ENCODE measurements at regions not wholly inside any gene's neighbourhood (a gene's known extent, or its start where the extent isn't known, plus 50 kb on each side); places are given as distances from the start of the nearest gene placed in this dataset.
"Not testable (repeated sequence)": the region's sequence is repeated elsewhere in the genome, so short reads cannot be mapped to it uniquely, and the experiment has no call there.

DNA sequence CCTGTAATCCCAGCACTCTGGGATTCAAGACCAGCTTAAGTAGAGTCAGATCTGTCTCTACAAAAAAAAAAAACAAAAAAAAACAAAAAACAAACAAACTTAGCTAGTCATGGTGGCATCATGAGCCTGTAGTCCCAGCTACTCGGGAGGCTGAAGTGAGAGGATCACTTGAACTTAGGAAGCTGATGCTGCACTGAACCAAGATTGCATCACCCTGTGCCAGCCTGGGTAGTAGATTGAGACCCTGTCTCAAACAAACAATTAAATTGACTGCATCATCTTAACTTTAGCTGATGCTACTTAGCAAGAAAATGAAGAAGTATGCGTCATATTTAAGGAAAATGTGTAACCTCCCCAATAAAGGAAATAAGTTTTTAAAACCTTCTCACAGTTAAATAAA, 136.6 kb upstream of the ATXN7L3B start:
- no peaks in the 10 kb centered on the region for H3K36me3 Mint-ChIP-seq (ENCODE audit: insufficient read depth)
- H3K9me3 Mint-ChIP-seq (ENCODE audit: low read depth): no peaks in the 10 kb centered on the region
- H3K27me3 Mint-ChIP-seq: no peaks in the 10 kb centered on the region
- no peak overlapping the region for H3K27ac Mint-ChIP-seq
- H3K4me3 Mint-ChIP-seq (ENCODE audit: low read depth): no peak overlapping the region
- H3K4me1 Mint-ChIP-seq (ENCODE audit: low read depth): peaks cover 8% of the 10 kb centered on the region
- no peak for DNase-seq (ENCODE audit: low spot score, unreplicated experiment)
- TF ChIP-seq, protein P1, sequence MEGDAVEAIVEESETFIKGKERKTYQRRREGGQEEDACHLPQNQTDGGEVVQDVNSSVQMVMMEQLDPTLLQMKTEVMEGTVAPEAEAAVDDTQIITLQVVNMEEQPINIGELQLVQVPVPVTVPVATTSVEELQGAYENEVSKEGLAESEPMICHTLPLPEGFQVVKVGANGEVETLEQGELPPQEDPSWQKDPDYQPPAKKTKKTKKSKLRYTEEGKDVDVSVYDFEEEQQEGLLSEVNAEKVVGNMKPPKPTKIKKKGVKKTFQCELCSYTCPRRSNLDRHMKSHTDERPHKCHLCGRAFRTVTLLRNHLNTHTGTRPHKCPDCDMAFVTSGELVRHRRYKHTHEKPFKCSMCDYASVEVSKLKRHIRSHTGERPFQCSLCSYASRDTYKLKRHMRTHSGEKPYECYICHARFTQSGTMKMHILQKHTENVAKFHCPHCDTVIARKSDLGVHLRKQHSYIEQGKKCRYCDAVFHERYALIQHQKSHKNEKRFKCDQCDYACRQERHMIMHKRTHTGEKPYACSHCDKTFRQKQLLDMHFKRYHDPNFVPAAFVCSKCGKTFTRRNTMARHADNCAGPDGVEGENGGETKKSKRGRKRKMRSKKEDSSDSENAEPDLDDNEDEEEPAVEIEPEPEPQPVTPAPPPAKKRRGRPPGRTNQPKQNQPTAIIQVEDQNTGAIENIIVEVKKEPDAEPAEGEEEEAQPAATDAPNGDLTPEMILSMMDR (IDR thresholded peaks at IDR 0.05; ENCODE audit: unreplicated experiment): no peak

DNA sequence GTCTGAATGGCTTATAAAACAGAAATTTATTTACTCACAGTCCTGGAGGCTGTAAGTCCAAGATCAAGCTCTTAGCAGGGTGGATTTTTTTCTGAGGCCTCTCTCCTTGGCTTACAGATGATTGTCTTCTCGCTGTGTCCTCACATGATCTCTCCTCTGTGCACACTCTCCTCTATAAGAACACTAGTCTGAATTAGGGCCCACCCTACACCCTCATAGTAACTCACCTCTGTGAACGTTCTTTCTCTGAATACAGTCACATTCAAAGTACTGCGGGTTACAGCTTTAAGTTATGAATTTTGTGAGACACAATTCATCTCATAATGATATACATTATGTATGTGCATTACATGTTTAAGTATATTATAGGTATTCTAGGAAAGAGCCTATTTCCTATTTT, 135.7 kb upstream of the ATXN7L3B start:
- TF ChIP-seq, protein P1 (IDR thresholded peaks at IDR 0.05; ENCODE audit: unreplicated experiment): no peak
- H3K36me3 Mint-ChIP-seq (ENCODE audit: insufficient read depth): no peaks in the 10 kb centered on the region
- no peaks in the 10 kb centered on the region for H3K9me3 Mint-ChIP-seq (ENCODE audit: low read depth)
- no peaks in the 10 kb centered on the region for H3K27me3 Mint-ChIP-seq
- peaks cover 8% of the 10 kb centered on the region for H3K4me1 Mint-ChIP-seq (ENCODE audit: low read depth)
- no peak overlapping the region for H3K4me3 Mint-ChIP-seq (ENCODE audit: low read depth)
- DNase-seq (ENCODE audit: low spot score, unreplicated experiment): no peak
- H3K27ac Mint-ChIP-seq: no peak overlapping the region

DNA sequence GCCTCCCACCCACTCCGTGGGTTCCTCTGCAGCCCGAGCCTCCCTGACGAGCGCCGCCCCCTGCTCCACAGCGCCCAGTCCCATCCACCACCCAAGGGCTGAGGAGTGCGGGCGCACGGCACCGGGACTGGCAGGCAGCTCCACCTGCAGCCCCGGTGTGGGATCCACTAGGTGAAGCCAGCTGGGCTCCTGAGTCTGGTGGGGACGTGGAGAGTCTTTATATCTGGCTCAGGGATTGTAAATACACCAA, 134.5 kb upstream of the ATXN7L3B start:
- H3K4me3 Mint-ChIP-seq (ENCODE audit: low read depth); H3K27me3 Mint-ChIP-seq; DNase-seq (ENCODE audit: low spot score, unreplicated experiment); H3K4me1 Mint-ChIP-seq (ENCODE audit: low read depth); H3K27ac Mint-ChIP-seq; H3K36me3 Mint-ChIP-seq (ENCODE audit: insufficient read depth); H3K9me3 Mint-ChIP-seq (ENCODE audit: low read depth): not testable (repeated sequence)

DNA sequence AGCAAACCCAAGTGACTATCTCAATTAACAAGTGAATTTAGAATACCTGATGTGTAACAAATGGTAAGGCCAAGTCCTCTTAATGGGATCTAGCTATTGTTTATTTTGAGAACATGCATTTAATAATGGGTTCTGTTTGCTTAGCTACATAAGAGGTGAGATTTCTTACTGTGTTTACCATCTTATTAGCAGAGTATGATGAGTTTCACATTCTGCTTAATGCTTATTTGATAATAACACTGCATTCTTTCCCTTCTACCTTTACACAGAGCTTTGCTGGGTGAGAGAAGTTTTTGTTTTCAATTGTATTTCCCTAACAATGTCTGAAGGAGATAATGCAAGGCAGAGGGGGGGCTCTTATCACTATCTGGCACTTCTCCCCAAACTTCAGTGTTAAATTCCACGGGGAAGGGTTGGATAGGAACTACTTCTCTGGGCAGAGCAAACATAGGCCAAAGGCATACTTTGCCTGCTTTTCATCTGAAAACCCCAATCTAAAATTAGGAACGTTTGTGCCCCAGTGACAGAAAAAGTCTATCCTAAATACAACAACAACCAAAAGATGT, 129.0 kb upstream of the ATXN7L3B start:
- H3K4me1 Mint-ChIP-seq (ENCODE audit: low read depth): peaks cover 13% of the 10 kb centered on the region
- TF ChIP-seq, protein P1 (IDR thresholded peaks at IDR 0.05; ENCODE audit: unreplicated experiment): no peak

DNA sequence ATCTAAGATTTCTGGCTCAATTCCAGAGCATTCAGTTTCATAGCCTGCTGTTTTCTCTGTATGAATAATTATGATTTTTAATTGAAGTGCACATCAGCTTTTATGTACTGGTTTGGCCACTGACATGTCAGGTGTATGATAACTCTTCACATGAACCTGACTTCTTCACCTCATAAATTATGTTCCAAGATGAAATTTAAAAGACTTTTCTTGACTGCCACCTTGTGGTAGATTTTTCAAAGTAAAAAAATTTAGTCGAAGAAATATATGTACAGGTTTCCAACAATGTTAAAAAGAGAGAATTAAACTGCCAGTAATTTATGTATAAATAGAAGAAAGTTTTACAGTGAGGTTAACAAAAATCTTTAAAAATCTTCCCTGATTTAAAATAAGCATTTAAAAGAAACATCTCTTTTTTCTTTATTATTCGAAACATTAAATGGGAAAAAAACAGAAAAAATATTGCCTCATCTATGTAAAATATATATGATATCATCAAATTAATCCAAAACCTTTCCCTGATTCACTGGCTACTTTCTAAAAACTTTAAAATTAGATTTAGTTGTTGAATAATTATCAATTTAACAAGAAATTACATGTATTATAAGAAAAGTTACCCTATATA, 124.9 kb upstream of the ATXN7L3B start:
- Mint-ChIP-seq H3K4me1 (ENCODE audit: low read depth) (peaks cover 4% of the 10 kb centered on the region), H3K27me3 (no peaks in the 10 kb centered on the region)
- no peak for DNase-seq (ENCODE audit: low spot score, unreplicated experiment)

More for the DNA sequence above, 129.0 kb upstream of the ATXN7L3B start:
- Mint-ChIP-seq H3K9me3 (ENCODE audit: low read depth) (no peaks in the 10 kb centered on the region), H3K36me3 (ENCODE audit: insufficient read depth) (no peaks in the 10 kb centered on the region), H3K4me3 (ENCODE audit: low read depth) (no peak overlapping the region), H3K27ac (no peak overlapping the region), H3K27me3 (no peaks in the 10 kb centered on the region)
- DNase-seq (ENCODE audit: low spot score, unreplicated experiment): no peak

DNA sequence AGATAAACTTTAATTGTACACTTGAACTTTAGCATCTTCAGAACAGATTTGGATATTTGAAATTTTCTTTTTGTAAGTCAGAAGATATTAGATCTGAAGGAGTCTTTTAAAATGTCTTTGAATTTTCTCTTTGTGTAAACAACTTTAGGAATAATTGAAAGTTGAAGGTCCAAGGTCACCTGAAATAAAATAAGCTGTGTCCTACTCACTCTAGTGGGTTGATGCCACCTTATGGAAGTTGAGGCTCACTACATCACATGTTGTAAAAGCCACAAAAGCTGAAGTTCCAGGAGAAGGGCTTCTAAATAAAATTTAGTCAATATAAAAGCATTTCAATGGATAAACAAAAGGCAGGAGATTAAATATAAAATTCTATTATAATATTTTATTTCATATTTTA, 122.0 kb upstream of the ATXN7L3B start:
- DNase-seq (ENCODE audit: low spot score, unreplicated experiment): no peak
- H3K4me1 Mint-ChIP-seq (ENCODE audit: low read depth): no peaks in the 10 kb centered on the region

More for the DNA sequence above, 124.9 kb upstream of the ATXN7L3B start:
- no peak overlapping the region for H3K27ac Mint-ChIP-seq
- no peak overlapping the region for H3K4me3 Mint-ChIP-seq (ENCODE audit: low read depth)
- H3K9me3 Mint-ChIP-seq (ENCODE audit: low read depth): no peaks in the 10 kb centered on the region
- TF ChIP-seq, protein P1 (IDR thresholded peaks at IDR 0.05; ENCODE audit: unreplicated experiment): peak; percentile 65
- H3K36me3 Mint-ChIP-seq (ENCODE audit: insufficient read depth): no peaks in the 10 kb centered on the region

More for the DNA sequence above, 122.0 kb upstream of the ATXN7L3B start:
- H3K4me3 Mint-ChIP-seq (ENCODE audit: low read depth): no peak overlapping the region
- H3K36me3 Mint-ChIP-seq (ENCODE audit: insufficient read depth): no peaks in the 10 kb centered on the region
- H3K27me3 Mint-ChIP-seq: no peaks in the 10 kb centered on the region
- peaks cover 5% of the 10 kb centered on the region for H3K9me3 Mint-ChIP-seq (ENCODE audit: low read depth)
- no peak overlapping the region for H3K27ac Mint-ChIP-seq
- TF ChIP-seq, protein P1 (IDR thresholded peaks at IDR 0.05; ENCODE audit: unreplicated experiment): peak; percentile 72

Data from progenitor cell of endocrine pancreas (in vitro differentiated cells).